Effector memory CD4-positive, alpha-beta T cell (primary cell): ENCODE measurements at regions not wholly inside any gene's neighbourhood (a gene's known extent, or its start where the extent isn't known, plus 50 kb on each side); places are given as distances from the start of the nearest gene placed in this dataset.

Experiments
- DNase-seq, 3 donors: peaks; one replicate each; pipeline ENCODE4 v3.0.0-alpha.2; 2020
- H3K27ac ChIP-seq: 2 replicates; pipeline ENCODE4 v1.7.0; 2013; ENCODE audit warnings: mild to moderate bottlenecking, low read length, moderate library complexity; ENCODE audit not compliant: insufficient read depth, poor library complexity, severe bottlenecking
- H3K27me3 ChIP-seq: replicated peaks from 2 replicates; pipeline ENCODE4 v1.7.0; 2013; ENCODE audit warnings: mild to moderate bottlenecking, low read length; ENCODE audit not compliant: insufficient read depth, control insufficient read depth, poor library complexity, severe bottlenecking
- H3K36me3 ChIP-seq: 2 replicates; pipeline ENCODE4 v1.7.0; 2013; ENCODE audit warnings: mild to moderate bottlenecking, low read length, moderate library complexity; ENCODE audit not compliant: control insufficient read depth, insufficient read depth
- H3K4me1 ChIP-seq: 2 replicates; pipeline ENCODE4 v1.7.0; 2013; ENCODE audit warnings: low read length, mild to moderate bottlenecking; ENCODE audit not compliant: control insufficient read depth, insufficient read depth, poor library complexity, severe bottlenecking
- H3K4me3 ChIP-seq: 2 replicates; pipeline ENCODE4 v1.7.0; 2013; ENCODE audit warnings: low read length, low read depth, mild to moderate bottlenecking; ENCODE audit not compliant: insufficient read depth, poor library complexity, severe bottlenecking
- H3K9me3 ChIP-seq: 2 replicates; pipeline ENCODE4 v1.7.0; 2013; ENCODE audit warnings: mild to moderate bottlenecking, low read length, moderate library complexity; ENCODE audit not compliant: control insufficient read depth

DNA sequence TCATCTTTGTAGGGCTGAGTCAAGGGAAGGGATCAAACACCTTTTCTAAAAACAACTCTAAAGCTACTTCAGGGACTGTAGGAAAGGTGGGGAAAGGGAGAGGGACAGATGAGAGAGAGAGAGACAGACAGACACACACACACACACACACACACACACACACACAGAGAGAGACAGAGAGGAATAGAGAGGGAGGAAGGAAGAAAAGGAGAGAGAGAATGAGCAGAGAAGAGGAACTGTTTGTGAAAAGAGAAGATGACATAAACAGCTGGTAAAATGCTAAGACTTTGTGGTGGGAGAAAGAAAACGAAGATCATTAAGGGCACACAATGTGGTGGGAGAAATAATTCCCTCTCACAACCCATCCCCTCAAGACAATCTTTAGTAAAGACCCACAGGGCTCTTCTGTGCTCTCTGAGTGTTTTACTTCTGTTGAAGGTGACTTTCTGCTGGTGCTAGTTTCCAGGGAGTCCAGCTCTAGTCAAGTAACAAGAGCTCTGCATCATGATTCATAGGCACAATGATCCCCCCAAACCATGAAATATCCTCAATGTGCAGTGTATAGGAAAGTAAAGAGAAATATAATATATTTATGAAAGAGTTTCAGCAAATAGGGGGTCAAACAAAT lies 77.2 kb upstream of the STK17B start:
- Histone ChIP-seq H3K4me3 (no peak overlapping the region), H3K27me3 (no peaks in the 10 kb centered on the region), H3K36me3 (no peaks in the 10 kb centered on the region), H3K4me1 (peaks cover 30% of the 10 kb centered on the region), H3K9me3 (no peaks in the 10 kb centered on the region), H3K27ac (no peak overlapping the region)
- DNase-seq, result no peak

DNA sequence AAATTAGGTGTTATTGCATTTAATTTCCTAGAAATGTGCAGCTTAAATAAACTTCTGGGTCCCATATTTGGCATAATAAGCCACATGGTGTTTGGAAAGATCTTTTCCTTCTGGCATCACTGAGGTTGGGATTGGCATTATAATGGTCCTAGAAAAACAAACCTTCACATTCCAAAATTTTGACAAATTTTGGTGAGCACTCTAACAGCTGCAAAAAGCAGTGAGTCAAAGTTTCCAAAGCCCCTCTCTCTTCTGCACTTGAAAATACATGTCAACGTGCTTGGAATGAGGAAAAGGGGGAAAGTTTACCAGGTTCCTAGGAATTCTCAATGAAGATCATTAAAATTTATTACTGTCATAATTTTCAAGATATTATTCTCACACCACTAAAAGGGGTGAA lies 77.8 kb upstream of the STK17B start:
- Histone ChIP-seq H3K27me3 (no peaks in the 10 kb centered on the region), H3K4me3 (no peak overlapping the region), H3K36me3 (no peaks in the 10 kb centered on the region), H3K27ac (no peak overlapping the region), H3K4me1 (peaks cover 30% of the 10 kb centered on the region), H3K9me3 (no peaks in the 10 kb centered on the region)
- DNase-seq, result no peak

DNA sequence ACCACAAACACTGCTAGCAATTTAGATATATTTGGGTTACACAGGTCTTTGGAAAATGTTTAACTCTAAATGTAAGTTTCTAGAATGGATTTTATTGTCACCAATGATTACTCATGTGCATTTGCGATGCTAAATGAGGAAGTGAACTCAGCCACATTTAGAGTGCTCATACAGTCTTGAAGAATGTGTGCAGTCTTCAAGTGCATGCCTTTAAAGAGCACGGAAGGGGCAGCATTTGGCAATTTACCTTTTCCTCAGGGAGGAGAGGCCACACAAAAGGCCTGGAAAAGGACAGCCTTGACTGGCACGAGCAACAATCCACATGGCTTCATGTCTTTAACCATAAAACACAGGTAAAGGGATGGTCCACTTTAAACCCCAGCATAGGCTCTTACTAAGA lies 78.5 kb upstream of the STK17B start:
- no peaks in the 10 kb centered on the region for H3K27me3 ChIP-seq
- DNase-seq, result no peak
- H3K9me3 ChIP-seq, result no peaks in the 10 kb centered on the region
- H3K4me3 ChIP-seq, result no peak overlapping the region
- no peak overlapping the region for H3K27ac ChIP-seq
- H3K36me3 ChIP-seq, result no peaks in the 10 kb centered on the region
- peaks cover 30% of the 10 kb centered on the region for H3K4me1 ChIP-seq

DNA sequence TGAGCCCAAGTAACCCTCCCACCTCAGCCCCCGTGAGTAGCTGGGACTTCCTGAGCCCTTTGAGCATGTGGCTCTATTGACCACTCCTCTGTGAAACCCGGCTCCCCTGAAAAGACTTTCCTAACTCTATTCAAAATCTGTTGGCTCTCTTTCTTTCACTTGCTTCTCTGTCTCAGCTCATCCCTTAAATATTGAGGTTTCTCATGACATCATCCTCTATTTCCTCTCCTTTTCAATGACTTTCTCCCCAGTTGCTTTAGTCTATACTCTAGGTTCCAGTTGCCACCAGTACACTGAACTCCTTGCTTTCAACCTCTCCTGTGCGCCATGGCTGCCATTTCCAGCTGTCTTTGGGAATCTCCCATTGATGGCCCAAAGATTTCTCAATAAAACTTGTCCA lies 79.8 kb upstream of the STK17B start:
- Histone ChIP-seq H3K27ac (no peak overlapping the region), H3K9me3 (no peaks in the 10 kb centered on the region), H3K4me1 (peaks cover 30% of the 10 kb centered on the region), H3K27me3 (no peaks in the 10 kb centered on the region), H3K4me3 (no peak overlapping the region), H3K36me3 (no peaks in the 10 kb centered on the region)
- no peak for DNase-seq

DNA sequence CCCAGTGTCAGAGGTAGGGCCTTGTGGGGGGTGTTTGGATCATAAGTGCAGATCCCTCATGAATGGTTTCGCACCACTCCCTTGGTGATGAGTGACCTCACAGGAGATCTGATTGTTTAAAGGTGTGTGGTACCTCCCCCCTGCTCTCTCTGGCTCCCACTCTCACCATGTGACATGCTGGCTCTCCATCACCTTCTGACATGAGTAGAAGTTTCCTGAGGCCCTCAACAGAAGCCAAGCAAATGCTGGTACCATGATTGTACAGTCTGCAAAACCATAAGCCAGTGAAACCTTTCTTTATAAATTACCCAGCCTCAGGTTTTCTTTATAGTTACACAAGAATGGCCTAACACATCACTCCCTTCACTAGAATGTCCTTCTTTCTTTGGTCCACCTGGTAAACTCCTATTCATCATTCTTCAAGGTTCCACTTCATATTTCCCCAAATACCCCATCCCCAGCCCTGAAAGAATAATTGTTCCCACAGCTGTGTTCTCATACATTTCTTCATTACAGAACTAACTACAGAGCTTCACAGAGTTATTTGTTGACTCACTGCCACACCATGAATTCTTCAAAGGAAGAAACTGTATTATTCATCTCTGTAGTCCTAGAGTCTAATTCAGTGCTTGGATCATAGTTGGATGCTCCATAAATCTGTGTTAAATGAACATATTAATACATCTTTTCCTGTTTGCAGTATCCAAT lies 81.2 kb upstream of the STK17B start:
- Histone ChIP-seq H3K36me3 (no peaks in the 10 kb centered on the region), H3K27ac (no peak overlapping the region), H3K27me3 (no peaks in the 10 kb centered on the region), H3K9me3 (no peaks in the 10 kb centered on the region), H3K4me1 (peaks cover 30% of the 10 kb centered on the region), H3K4me3 (no peak overlapping the region)
- DNase-seq, result no peak

DNA sequence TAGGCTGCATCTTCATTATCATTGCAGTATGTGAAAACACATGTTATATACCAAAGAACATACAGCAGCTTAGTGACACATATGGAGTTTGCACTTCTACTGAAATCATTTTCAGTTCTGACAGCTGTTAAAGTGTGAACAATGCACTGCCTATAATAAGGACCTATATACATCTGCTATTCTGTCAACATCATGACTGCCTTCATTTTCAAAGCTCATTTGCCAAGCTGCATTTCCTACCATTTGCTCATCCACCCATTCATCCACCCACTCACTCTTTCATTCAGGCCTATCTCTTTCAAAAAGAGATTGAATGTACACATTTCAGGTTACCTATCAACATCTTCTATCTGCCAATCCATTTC lies 81.7 kb upstream of the STK17B start:
- Histone ChIP-seq H3K4me1 (peaks cover 35% of the 10 kb centered on the region), H3K4me3 (no peak overlapping the region), H3K36me3 (no peaks in the 10 kb centered on the region), H3K27me3 (no peaks in the 10 kb centered on the region), H3K27ac (no peak overlapping the region), H3K9me3 (no peaks in the 10 kb centered on the region)
- DNase-seq, result no peak

DNA sequence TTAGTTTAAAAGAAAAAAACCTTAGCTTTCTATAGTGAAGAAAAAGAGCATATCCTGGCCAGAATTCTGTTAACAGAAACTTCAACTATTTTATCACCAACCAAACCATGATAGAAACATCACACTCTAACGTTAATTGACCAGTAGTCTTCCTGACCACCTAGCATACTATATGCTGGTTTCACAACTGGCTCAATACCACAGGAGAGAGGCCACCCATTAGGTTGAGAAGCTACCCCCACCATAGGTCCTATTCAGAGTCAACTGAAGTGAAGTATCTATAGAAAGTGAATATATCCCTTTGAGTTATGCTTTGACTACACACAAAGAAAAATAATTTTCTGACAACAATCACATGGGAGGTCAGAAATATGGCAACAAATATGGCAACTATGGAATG lies 85.2 kb upstream of the STK17B start:
- H3K4me3 ChIP-seq, result no peak overlapping the region
- H3K36me3 ChIP-seq, result no peaks in the 10 kb centered on the region
- DNase-seq, result no peak
- H3K9me3 ChIP-seq, result no peaks in the 10 kb centered on the region
- no peak overlapping the region for H3K27ac ChIP-seq
- H3K4me1 ChIP-seq, result peaks cover 36% of the 10 kb centered on the region
- no peaks in the 10 kb centered on the region for H3K27me3 ChIP-seq

DNA sequence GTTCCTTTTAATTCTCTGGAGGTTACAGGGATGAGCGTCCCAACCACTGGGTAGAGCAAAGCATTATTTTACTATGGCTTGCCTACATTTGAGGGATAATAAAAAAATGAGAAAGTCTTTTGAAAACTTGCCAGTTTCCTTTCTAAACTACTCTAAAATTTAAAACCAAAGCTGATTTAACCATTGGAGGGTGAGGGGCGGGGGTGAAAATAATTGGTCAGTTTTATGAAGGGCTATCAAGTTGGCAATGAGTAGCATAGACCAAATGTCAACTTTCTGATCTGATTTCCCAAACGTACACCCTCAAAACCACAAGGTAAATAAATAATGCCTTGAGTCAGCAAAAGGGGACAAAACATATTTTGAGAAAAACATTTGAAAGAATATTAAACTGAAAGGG lies 85.7 kb upstream of the STK17B start:
- peaks cover 41% of the 10 kb centered on the region for H3K4me1 ChIP-seq
- no peak overlapping the region for H3K27ac ChIP-seq
- no peaks in the 10 kb centered on the region for H3K9me3 ChIP-seq

DNA sequence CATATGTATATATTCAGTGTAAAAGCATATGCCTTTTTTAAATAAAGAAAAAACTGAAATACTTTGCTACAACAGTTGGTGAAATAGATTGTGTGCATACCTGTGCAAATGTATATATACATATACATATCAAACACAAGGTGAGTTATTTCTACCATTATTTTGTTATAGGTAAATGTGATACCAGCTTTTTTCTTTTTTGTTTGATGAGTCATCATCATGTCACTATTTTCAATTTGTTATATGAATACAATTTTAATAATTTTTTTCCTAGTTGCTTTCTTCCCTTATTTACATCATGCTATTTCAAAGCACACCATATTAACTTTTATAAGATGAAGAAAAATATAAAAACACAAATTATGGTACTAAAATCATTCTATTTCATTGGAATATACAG lies 87.0 kb upstream of the STK17B start:
- Histone ChIP-seq H3K27me3 (no peaks in the 10 kb centered on the region), H3K36me3 (no peaks in the 10 kb centered on the region), H3K4me1 (peaks cover 50% of the 10 kb centered on the region), H3K27ac (peak overlapping the region; percentile 83), H3K9me3 (no peaks in the 10 kb centered on the region), H3K4me3 (no peak overlapping the region)
- no peak for DNase-seq

More for the DNA sequence above, 85.7 kb upstream of the STK17B start:
- no peak for DNase-seq
- H3K36me3 ChIP-seq, result no peaks in the 10 kb centered on the region
- H3K27me3 ChIP-seq, result no peaks in the 10 kb centered on the region
- H3K4me3 ChIP-seq, result no peak overlapping the region

DNA sequence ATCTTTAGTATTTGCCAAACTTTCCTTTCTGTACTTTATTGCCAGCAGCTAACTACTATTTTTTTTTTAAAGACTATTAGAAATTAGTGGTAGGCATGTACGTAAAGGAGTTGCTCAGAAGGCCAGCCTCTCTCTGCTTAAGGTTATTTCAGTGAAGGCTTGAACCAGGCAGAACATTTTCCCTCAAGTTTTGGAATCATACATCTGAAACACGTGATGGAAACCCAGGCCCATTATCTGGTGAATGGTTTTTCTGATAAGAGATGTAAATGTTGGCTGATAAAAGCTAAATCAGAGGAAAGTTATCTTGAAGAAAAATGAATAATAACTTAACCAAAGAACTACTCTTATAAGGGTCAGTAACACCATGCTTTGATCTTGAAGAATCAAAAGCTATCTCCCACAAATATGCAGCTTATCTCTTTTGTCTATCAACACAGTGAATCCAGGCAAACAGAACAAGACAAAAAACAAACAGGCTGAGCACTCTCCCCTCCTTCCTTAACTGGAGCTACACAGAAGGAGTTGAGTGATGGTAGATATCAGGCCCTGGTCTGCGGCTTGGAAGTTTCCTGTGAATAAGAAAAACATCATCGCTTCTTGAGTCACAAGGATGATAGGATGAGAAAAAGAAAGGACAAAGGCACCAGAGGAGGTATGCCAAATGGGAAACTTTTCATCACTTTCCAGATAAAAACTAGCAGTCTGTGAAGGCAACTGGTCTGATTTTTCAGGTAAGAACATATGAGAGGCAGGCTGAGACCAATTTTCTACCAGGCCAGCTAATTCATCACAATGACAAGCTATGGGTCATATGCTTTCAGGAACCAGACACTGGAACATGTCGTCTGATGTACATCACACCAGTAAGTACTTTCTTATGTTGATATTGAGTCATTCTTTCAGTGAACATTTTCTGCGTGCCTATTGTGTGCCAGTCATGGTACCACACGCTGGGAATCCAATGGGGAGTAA lies 88.4 kb upstream of the STK17B start:
- H3K9me3 ChIP-seq, result no peaks in the 10 kb centered on the region
- H3K36me3 ChIP-seq, result no peaks in the 10 kb centered on the region
- H3K27me3 ChIP-seq, result no peaks in the 10 kb centered on the region
- H3K4me3 ChIP-seq, result peak overlapping the region; percentile 35
- peaks cover 61% of the 10 kb centered on the region for H3K4me1 ChIP-seq
- DNase-seq, result peak in 1 of 3 donors; percentile 42
- H3K27ac ChIP-seq, result peak overlapping the region; percentile 83
